Kidney (tissue), 13 donors: ENCODE measurements at regions not wholly inside any gene's neighbourhood (a gene's known extent, or its start where the extent isn't known, plus 50 kb on each side); places are given as distances from the start of the nearest gene placed in this dataset.

ENCODE experiments used
- DNase-seq, 5 donors: peaks; one replicate each; pipeline ENCODE4 v3.0.0-alpha.2; 2013 to 2020
- FAIRE-seq: peaks from 2 replicates; lab custom pipeline; 2012; peaks lifted over from hg19 to GRCh38; lab: Jason Lieb, UNC
- H3K27ac ChIP-seq, 2 donors: one replicate each; pipeline ENCODE4 v1.7.0; 2013; ENCODE audit warnings: low read depth in 2 of 2, low read length in 2 of 2, inconsistent platforms in 1 of 2
- H3K27me3 ChIP-seq: one replicate; pipeline ENCODE4 v1.7.1; 2013; ENCODE audit warnings: low read length, inconsistent platforms; ENCODE audit not compliant: control insufficient read depth, insufficient read depth
- H3K36me3 ChIP-seq, 3 donors: one replicate each; pipeline versions ENCODE4 v1.7.0 to v1.7.1; 2013; ENCODE audit warnings: low read length in 3 of 3, control low read depth in 1 of 3, inconsistent platforms in 1 of 3; ENCODE audit not compliant: insufficient read depth in 3 of 3, control insufficient read depth in 2 of 3
- H3K4me1 ChIP-seq, 3 donors: one replicate each; pipeline versions ENCODE4 v1.7.0 to v1.7.1; 2013; ENCODE audit warnings: low read length in 3 of 3, inconsistent platforms in 1 of 3, low read depth in 1 of 3; ENCODE audit not compliant: control insufficient read depth in 2 of 3, insufficient read depth in 2 of 3
- H3K4me3 ChIP-seq, 3 donors: one replicate each; pipeline versions ENCODE4 v1.7.0 to v1.8.1; 2013; ENCODE audit warnings: low read length in 3 of 3, control low read depth in 1 of 3, inconsistent platforms in 1 of 3
- H3K9ac ChIP-seq, 3 donors: one replicate each; pipeline versions ENCODE4 v1.7.0 to v1.7.1; 2013; ENCODE audit warnings: low read length in 3 of 3, control low read depth in 1 of 3, inconsistent platforms in 1 of 3
- H3K9me3 ChIP-seq, 3 donors: one replicate each; pipeline versions ENCODE4 v1.7.0 to v1.7.1; 2013; ENCODE audit warnings: low read length in 3 of 3, control low read depth in 1 of 3, inconsistent platforms in 1 of 3; ENCODE audit not compliant: control insufficient read depth in 2 of 3, insufficient read depth in 1 of 3
- CTCF ChIP-seq: IDR thresholded peaks from 3 replicates; pipeline ENCODE4 v1.5.1; 2012; ENCODE audit warnings: mild to moderate bottlenecking, moderate library complexity, borderline replicate concordance; ENCODE audit not compliant: insufficient read depth; ENCODE audit errors: extremely low read depth
- intact Hi-C: fragments of 100-400 bp; cut with DNase I; formaldehyde crosslinking; loops from one replicate; pipeline ENCODE4 v1.11.1; 2022
- donor health status: control.
- donor health status: control.
- donor health status: control.
- donor health status: control.
- donor health status: control.
- donor health status: DM: yes; HTN: yes; CAD: no.
- donor health status: Normal renal cell carcinoma (clear cell type).

- Histone ChIP-seq H3K27me3 (no peaks in the 10 kb centered on the region), H3K4me1 (no peaks in the 10 kb centered on the region), H3K9ac (no peak overlapping the region), H3K27ac (no peak overlapping the region), H3K9me3 (no peaks in the 10 kb centered on the region), H3K4me3 (no peak overlapping the region), H3K36me3 (no peaks in the 10 kb centered on the region)
- FAIRE-seq (no peak), DNase-seq (no peak)
- no peak for TF ChIP-seq CTCF
- intact Hi-C loops: no loop called here
These were observed 112.8 kb upstream of the GPR149 start for GRCh38 chr3:154542837-154543236.

- Histone ChIP-seq H3K36me3 (no peaks in the 10 kb centered on the region), H3K4me3 (no peak overlapping the region), H3K9ac (no peak overlapping the region), H3K9me3 (no peaks in the 10 kb centered on the region), H3K27ac (no peak overlapping the region), H3K27me3 (no peaks in the 10 kb centered on the region), H3K4me1 (no peaks in the 10 kb centered on the region)
- intact Hi-C loops: no loop called here
- no peak for FAIRE-seq
- no peak for DNase-seq
- TF ChIP-seq CTCF: no peak
These were observed 111.1 kb upstream of the GPR149 start for GRCh38 chr3:154540950-154541604.

GRCh38 chr3:154538566-154539360 is 108.8 kb upstream of the GPR149 start:
- no peak for TF ChIP-seq CTCF
- intact Hi-C loops: no loop called here
- Histone ChIP-seq H3K36me3 (no peaks in the 10 kb centered on the region), H3K27me3 (no peaks in the 10 kb centered on the region), H3K4me3 (no peak overlapping the region), H3K4me1 (no peaks in the 10 kb centered on the region), H3K9ac (no peak overlapping the region), H3K9me3 (no peaks in the 10 kb centered on the region), H3K27ac (no peak overlapping the region)
- DNase-seq (no peak), FAIRE-seq (no peak)
